ENCODE measurements at regions not wholly inside any gene's neighbourhood (a gene's known extent, or its start where the extent isn't known, plus 50 kb on each side); places are given as distances from the start of the nearest gene placed in this dataset.

DNA sequence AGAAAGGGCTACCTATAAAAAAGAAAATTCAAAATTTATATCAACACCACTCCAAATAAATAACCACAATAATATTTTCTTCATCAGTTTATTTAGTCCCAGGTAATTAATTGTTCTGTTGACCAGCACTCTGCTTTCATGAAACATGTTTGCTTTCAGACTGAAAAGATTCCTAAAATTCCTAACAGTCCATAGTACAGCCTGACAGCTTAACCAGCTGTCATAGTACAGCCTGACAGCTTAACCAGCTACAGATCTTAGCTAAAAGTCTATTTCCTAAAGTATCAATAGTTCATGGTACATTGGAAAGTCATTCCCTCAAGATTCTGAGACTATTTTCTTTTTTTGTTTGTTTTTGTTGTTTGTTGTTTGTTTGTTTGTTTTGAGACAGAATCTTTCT lies 144.1 kb upstream of the DDX53 start:
- no peak for TF ChIP-seq RAD21 (IDR thresholded peaks at IDR 0.05; ENCODE audit: low read depth)
- TF ChIP-seq NFIC (IDR thresholded peaks at IDR 0.05), result no peak
- no peak for TF ChIP-seq TAF1 (IDR thresholded peaks at IDR 0.05; ENCODE audit: low read depth)
- no peak for TF ChIP-seq CREB1 (IDR thresholded peaks at IDR 0.05; ENCODE audit: low read depth)
- no peak for TF ChIP-seq EP300 (IDR thresholded peaks at IDR 0.05; ENCODE audit: borderline replicate concordance)
- TF ChIP-seq TCF12 (IDR thresholded peaks at IDR 0.05; ENCODE audit: low read depth), result no peak
